Endothelial cell of umbilical vein (primary cell): ENCODE measurements at regions not wholly inside any gene's neighbourhood (a gene's known extent, or its start where the extent isn't known, plus 50 kb on each side); places are given as distances from the start of the nearest gene placed in this dataset.

Source experiments
- BruUV-seq: library from RNA; stranded (reverse); fragments of 400-500 nt; replicated peaks from 2 replicates; lab custom pipeline; 2021; lab: Mats Ljungman, UMichigan
- CTCF ChIA-PET: fragments of 300-600, 350-600 bp; sonication (Branson Sonifier 250); formaldehyde crosslinking; loops from one replicate; lab custom pipeline; 2021; ENCODE audit warnings: antibody characterized with exemption, inconsistent platforms; lab: Charles Lee
- POLR2A ChIA-PET: fragments of 300-600, 350-600 bp; sonication (Branson Sonifier 250); formaldehyde crosslinking; loops from one replicate; lab custom pipeline; 2021; ENCODE audit warnings: antibody characterized with exemption, inconsistent platforms; lab: Charles Lee
- DNase-seq: peaks from one replicate; pipeline ENCODE4 v3.0.0-alpha.2; 2011; ENCODE audit warnings: low read depth, low spot score
- FAIRE-seq: peaks from 2 replicates; lab custom pipeline; 2011; peaks lifted over from hg19 to GRCh38; lab: Jason Lieb, UNC
- H2AFZ ChIP-seq: 2 replicates; pipeline ENCODE4 v1.6.0; 2012; ENCODE audit warnings: low read depth, low read length, control low read depth, inconsistent platforms
- H3K27ac ChIP-seq: 2 replicates; pipeline ENCODE4 v1.5.1; 2011; ENCODE audit warnings: low read depth, mild to moderate bottlenecking, control low read depth, low read length, moderate library complexity; ENCODE audit not compliant: insufficient read depth
- H3K27me3 ChIP-seq, 2 experiments: 2 replicates each; pipeline versions ENCODE4 v1.6.0 to v1.6.1; 2011; ENCODE audit warnings: low read length in 2 of 2, mixed read lengths in 1 of 2; ENCODE audit not compliant: control insufficient read depth in 2 of 2, insufficient read depth in 2 of 2
- H3K36me3 ChIP-seq, 2 experiments: 2 replicates in 1 of 2; 3 replicates in 1 of 2; pipeline ENCODE4 v1.5.1; 2011; ENCODE audit warnings: low read length in 2 of 2, mild to moderate bottlenecking in 1 of 2, moderate library complexity in 1 of 2; ENCODE audit not compliant: control insufficient read depth in 2 of 2, insufficient read depth in 2 of 2; ENCODE audit errors: extremely low read depth in 1 of 2
- H3K4me1 ChIP-seq: 3 replicates; pipeline ENCODE4 v1.5.1; 2011; ENCODE audit warnings: mild to moderate bottlenecking, low read length; ENCODE audit not compliant: control insufficient read depth, insufficient read depth; ENCODE audit errors: extremely low read depth
- H3K4me2 ChIP-seq: 2 replicates; pipeline ENCODE4 v1.6.1; 2011; ENCODE audit warnings: low read length, control low read depth, mixed read lengths; ENCODE audit not compliant: insufficient read depth
- H3K4me3 ChIP-seq, 3 experiments: fragments of 200-600 bp in 1 of 3; sonication (generic), shearing (Covaris generic) in 1 of 3; replicated peaks in 1 of 3; 2 replicates each; pipeline ENCODE4 v1.5.1; 2011 to 2016; ENCODE audit warnings: control low read depth in 3 of 3, low read length in 3 of 3, mild to moderate bottlenecking in 2 of 3, inconsistent platforms in 1 of 3, low read depth in 1 of 3, moderate library complexity in 1 of 3; ENCODE audit not compliant: insufficient read depth in 1 of 3
- H3K79me2 ChIP-seq: 2 replicates; pipeline ENCODE4 v1.6.0; 2012; ENCODE audit warnings: low read length, inconsistent platforms; ENCODE audit not compliant: control insufficient read depth, insufficient read depth
- H3K9ac ChIP-seq: replicated peaks from 2 replicates; pipeline ENCODE3; 2011; ENCODE audit warnings: low read length, control low read depth; ENCODE audit not compliant: insufficient read depth; ENCODE audit errors: extremely low read depth
- H3K9me1 ChIP-seq: replicated peaks from 3 replicates; pipeline ENCODE4 v1.6.0; 2011; ENCODE audit warnings: mild to moderate bottlenecking, low read length; ENCODE audit not compliant: control insufficient read depth, insufficient read depth; ENCODE audit errors: extremely low read depth
- H3K9me3 ChIP-seq: replicated peaks from 2 replicates; pipeline ENCODE4 v1.5.1; 2012; ENCODE audit warnings: low read length, inconsistent platforms; ENCODE audit not compliant: control insufficient read depth, insufficient read depth
- H4K20me1 ChIP-seq: replicated peaks from 2 replicates; pipeline ENCODE3; 2011; ENCODE audit warnings: mild to moderate bottlenecking, low read length; ENCODE audit not compliant: control insufficient read depth, insufficient read depth; ENCODE audit errors: extremely low read depth
- EZH2 ChIP-seq: IDR thresholded peaks from 2 replicates; pipeline ENCODE4 v1.6.1; 2012; ENCODE audit warnings: borderline replicate concordance, low read depth, mild to moderate bottlenecking, moderate library complexity, low read length, inconsistent platforms; ENCODE audit not compliant: severe bottlenecking
- FOS ChIP-seq: IDR thresholded peaks from 2 replicates; pipeline ENCODE4 v1.6.1; 2011; ENCODE audit warnings: mild to moderate bottlenecking, low read length, moderate library complexity, borderline replicate concordance; ENCODE audit not compliant: insufficient read depth
- GATA2 ChIP-seq: IDR thresholded peaks from 2 replicates; pipeline ENCODE4 v1.7.0; 2011; ENCODE audit warnings: low read depth, mild to moderate bottlenecking, moderate library complexity, mixed read lengths, low read length; ENCODE audit not compliant: insufficient read length, insufficient read depth
- JUN ChIP-seq: IDR thresholded peaks from 2 replicates; pipeline ENCODE4 v1.6.1; 2011; ENCODE audit warnings: borderline replicate concordance, low read depth; ENCODE audit not compliant: insufficient read length, insufficient read depth
- POLR2A ChIP-seq: IDR thresholded peaks from 2 replicates; pipeline ENCODE4 v1.6.1; 2012; ENCODE audit warnings: low read depth, mild to moderate bottlenecking, control low read depth, low read length
- POLR2AphosphoS5 ChIP-seq: IDR thresholded peaks from 2 replicates; pipeline ENCODE4 v1.6.1; 2012; ENCODE audit warnings: low read depth, mild to moderate bottlenecking, control low read depth, low read length, moderate library complexity; ENCODE audit not compliant: insufficient read depth
- dilution Hi-C: fragments of 300-500 bp; cut with MboI; formaldehyde crosslinking; loops from one replicate; pipeline ENCODE4 v1.15.0; 2019; ENCODE audit warnings: low sequenced_read_pairs; ENCODE audit not compliant: extremely low pct_ligation_motif_present
- intact Hi-C: fragments of 100-400 bp; cut with micrococcal nuclease; formaldehyde crosslinking; loops from one replicate; pipeline ENCODE4 v1.10.0; 2022
- TF ChIP-seq, protein P1 (sequence below): IDR thresholded peaks from 2 replicates; pipeline ENCODE4 v1.6.1; 2011; ENCODE audit not compliant: insufficient read depth, insufficient read length

DNA sequence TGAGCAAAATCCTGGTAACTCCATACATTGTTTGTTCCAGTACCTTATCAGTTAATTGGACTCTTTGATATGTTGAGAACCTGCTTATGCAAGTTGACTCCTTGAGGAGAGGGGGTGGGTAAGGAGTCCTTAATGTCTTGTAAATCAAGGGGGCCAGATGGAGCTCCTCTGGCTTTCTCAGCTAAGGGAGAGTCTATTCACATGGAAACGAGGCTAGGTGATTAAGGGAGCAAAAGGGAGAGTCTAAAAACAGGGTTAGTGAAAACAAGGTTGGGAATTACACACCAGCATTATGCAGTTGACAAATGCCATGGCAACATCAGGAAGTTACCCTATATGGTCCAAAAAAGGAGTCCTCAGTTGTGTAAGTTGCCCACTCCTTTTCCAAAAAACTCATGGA is 372.8 kb upstream of the HSFY2 start:
- Histone ChIP-seq H3K27ac (no peak overlapping the region), H3K79me2 (no peaks in the 10 kb centered on the region), H3K9me1 (no peaks in the 10 kb centered on the region), H3K9ac (no peak overlapping the region), H3K4me2 (no peak overlapping the region), H3K9me3 (no peaks in the 10 kb centered on the region), H3K4me3 (no peak overlapping the region), H3K4me1 (no peaks in the 10 kb centered on the region), H4K20me1 (no peaks in the 10 kb centered on the region), H3K27me3 (no peaks in the 10 kb centered on the region), H2AFZ (no peak overlapping the region), H3K36me3 (no peaks in the 10 kb centered on the region)
- intact Hi-C loops: no loop called here
- DNase-seq: no peak
- TF ChIP-seq POLR2A (no peak), POLR2AphosphoS5 (no peak)
- TF ChIP-seq, protein P1, sequence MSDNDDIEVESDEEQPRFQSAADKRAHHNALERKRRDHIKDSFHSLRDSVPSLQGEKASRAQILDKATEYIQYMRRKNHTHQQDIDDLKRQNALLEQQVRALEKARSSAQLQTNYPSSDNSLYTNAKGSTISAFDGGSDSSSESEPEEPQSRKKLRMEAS: no peak
- no peak for FAIRE-seq
- POLR2A ChIA-PET: no interaction called here
- CTCF ChIA-PET: no interaction called here
- no TSS peak for BruUV-seq
- dilution Hi-C loops: no loop called here

DNA sequence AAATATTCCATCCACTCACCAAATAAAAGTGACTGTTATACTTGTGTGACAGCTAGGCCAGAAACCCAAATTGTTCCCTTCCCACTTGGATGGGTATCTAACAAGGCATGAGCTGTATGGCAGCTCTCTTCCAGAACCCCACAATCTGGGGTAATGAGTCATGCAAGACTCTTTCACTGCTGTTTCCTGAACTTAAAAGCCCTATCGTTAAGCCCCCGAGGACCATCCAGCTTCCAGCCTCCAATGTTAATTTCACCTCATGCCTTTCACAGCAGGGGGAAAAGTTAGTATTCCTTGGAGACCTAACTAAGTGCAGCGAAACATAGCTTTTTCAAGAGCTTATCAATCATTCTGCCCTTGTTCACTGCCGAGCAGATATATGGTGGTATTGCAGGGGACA is 368.6 kb upstream of the HSFY2 start:
- BruUV-seq: no TSS peak
- Histone ChIP-seq H3K79me2 (no peaks in the 10 kb centered on the region), H3K27ac (no peak overlapping the region), H3K4me3 (no peak overlapping the region), H3K9me1 (no peaks in the 10 kb centered on the region), H4K20me1 (no peaks in the 10 kb centered on the region), H3K4me1 (no peaks in the 10 kb centered on the region), H3K4me2 (no peak overlapping the region), H3K9me3 (no peaks in the 10 kb centered on the region), H3K36me3 (no peaks in the 10 kb centered on the region), H2AFZ (no peak overlapping the region), H3K9ac (no peak overlapping the region), H3K27me3 (no peaks in the 10 kb centered on the region)
- CTCF ChIA-PET: no interaction called here
- TF ChIP-seq GATA2: no peak
- no peak for TF ChIP-seq JUN
- no peak for TF ChIP-seq EZH2
- no peak for TF ChIP-seq POLR2A
- TF ChIP-seq, protein P1: no peak
- no peak for TF ChIP-seq FOS
- TF ChIP-seq POLR2AphosphoS5: no peak
- FAIRE-seq (no peak), DNase-seq (no peak)
- dilution Hi-C loops (no loop called here), intact Hi-C loops (no loop called here)
- POLR2A ChIA-PET: no interaction called here
